ENCODE measurements at regions not wholly inside any gene's neighbourhood (a gene's known extent, or its start where the extent isn't known, plus 50 kb on each side); places are given as distances from the start of the nearest gene placed in this dataset.

DNA sequence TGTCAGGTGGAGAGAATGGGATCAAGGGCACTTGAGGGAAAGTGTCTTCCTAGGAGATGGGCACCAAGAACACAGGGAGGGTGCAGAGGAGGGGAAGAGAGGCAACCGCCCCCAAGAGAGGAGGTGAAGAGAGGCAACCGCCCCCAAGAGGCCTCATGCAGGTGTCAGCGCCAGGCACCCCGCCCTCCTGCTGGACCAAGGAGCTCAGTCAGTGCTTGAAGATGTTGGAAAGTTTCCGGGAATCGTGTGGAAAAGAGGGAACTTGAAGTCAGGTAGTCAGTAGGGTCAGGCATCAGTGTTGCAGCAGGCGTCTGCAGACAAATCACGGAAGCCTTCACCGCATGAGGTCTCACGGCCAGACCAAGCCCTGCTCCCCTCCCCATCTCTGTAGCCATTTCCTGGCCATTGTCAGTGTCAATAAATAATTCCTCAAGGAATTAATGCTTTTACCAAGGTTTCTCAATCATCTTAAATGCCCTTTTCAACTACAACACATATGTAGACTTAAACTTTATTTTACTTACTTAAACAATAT, 353.1 kb downstream of the EIPR1 start:
- Histone ChIP-seq H3K9me3 (ENCODE audit: low read length) (no peaks in the 10 kb centered on the region), H3K27me3 (ENCODE audit: control insufficient read depth in 1 of 2, insufficient read depth in 2 of 2, low read length in 2 of 2) (no peaks in the 10 kb centered on the region), H3K4me3 (ENCODE audit: low read depth in 1 of 2, low read length in 2 of 2) (no peak overlapping the region), H3K9ac (ENCODE audit: low read length) (no peak overlapping the region), H3K27ac (ENCODE audit: low read depth, low read length) (no peak overlapping the region), H3K4me1 (ENCODE audit: insufficient read depth, low read length) (no peaks in the 10 kb centered on the region), H3K36me3 (ENCODE audit: insufficient read depth, low read length) (no peaks in the 10 kb centered on the region)

DNA sequence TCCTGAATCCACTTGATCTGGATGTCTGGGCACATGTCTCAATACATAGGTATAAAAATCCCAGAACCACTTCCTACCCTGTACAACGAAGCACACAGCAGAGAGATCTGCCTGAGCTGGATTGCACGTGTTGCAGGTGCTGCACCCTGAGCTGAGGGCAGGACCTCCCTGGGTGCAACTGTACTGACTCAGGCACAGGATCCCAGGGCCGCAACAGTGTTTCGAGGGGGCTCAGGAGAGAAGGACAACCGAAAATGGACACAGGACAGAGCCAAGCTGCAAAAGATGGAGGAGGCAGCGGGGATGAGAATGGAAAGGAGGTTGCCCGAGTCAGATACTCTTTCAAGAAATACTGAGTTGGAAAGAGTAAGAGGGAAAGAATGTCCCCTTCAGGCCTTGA, 354.1 kb downstream of the EIPR1 start:
- Histone ChIP-seq H3K27me3 (ENCODE audit: control insufficient read depth in 1 of 2, insufficient read depth in 2 of 2, low read length in 2 of 2) (no peaks in the 10 kb centered on the region), H3K4me1 (ENCODE audit: insufficient read depth, low read length) (no peaks in the 10 kb centered on the region), H3K27ac (ENCODE audit: low read depth, low read length) (no peak overlapping the region), H3K36me3 (ENCODE audit: insufficient read depth, low read length) (no peaks in the 10 kb centered on the region), H3K9me3 (ENCODE audit: low read length) (no peaks in the 10 kb centered on the region), H3K9ac (ENCODE audit: low read length) (no peak overlapping the region), H3K4me3 (ENCODE audit: low read depth in 1 of 2, low read length in 2 of 2) (no peak overlapping the region)

DNA sequence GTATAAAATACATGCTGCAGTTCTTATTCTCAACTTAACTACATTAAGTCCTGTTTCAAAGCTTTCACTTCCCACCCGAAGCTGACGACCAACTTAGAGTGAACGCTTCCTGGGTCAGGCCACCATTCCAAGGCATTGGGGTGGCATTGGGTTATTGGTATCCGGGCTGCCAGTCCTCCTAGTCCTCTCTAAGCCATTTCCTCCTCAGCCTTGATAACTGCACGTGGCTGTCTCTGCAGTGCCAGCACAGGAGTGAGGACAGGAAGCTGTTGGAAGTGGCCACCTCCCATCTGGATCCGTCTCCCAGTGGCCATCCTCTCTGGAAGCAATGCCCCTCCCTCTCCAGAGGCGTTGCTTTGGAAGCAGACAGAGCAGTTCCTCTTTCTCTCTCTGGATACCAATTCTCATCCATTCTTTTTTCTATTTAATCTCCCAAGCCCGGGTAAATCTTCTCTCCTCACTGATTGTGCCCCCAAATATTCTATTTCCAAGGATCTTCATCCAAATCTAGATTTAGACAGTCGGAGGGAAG, 354.7 kb downstream of the EIPR1 start:
- H3K9me3 ChIP-seq (ENCODE audit: low read length), result no peaks in the 10 kb centered on the region
- no peak overlapping the region for H3K27ac ChIP-seq (ENCODE audit: low read depth, low read length)
- H3K4me1 ChIP-seq (ENCODE audit: insufficient read depth, low read length), result no peaks in the 10 kb centered on the region
- H3K9ac ChIP-seq (ENCODE audit: low read length), result no peak overlapping the region
- no peaks in the 10 kb centered on the region for H3K36me3 ChIP-seq (ENCODE audit: insufficient read depth, low read length)
- H3K4me3 ChIP-seq (ENCODE audit: low read depth in 1 of 2, low read length in 2 of 2), result no peak overlapping the region
- no peaks in the 10 kb centered on the region for H3K27me3 ChIP-seq (ENCODE audit: control insufficient read depth in 1 of 2, insufficient read depth in 2 of 2, low read length in 2 of 2)

DNA sequence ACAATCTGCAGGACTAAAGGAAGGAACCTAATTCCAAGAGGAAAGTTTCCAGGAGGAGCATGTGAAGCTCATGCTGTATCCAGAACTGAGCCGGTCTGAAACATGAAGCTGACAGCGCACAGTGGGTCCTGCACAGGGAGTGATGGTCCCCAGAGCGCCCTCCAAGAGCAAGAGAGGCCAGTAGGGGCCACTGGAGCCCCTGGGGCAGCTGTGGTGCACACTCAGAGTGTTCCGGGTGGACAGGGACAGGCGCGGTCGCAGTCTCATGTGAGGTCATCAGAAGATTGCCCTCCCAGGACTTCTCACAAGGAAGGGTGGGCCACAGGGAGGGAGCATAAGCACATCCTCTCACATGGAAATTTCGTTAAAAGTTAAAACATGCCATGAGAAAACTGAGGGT, 355.9 kb downstream of the EIPR1 start:
- no peaks in the 10 kb centered on the region for H3K36me3 ChIP-seq (ENCODE audit: insufficient read depth, low read length)
- peaks cover 2% of the 10 kb centered on the region for H3K9me3 ChIP-seq (ENCODE audit: low read length)
- H3K9ac ChIP-seq (ENCODE audit: low read length), result no peak overlapping the region
- H3K27me3 ChIP-seq (ENCODE audit: control insufficient read depth in 1 of 2, insufficient read depth in 2 of 2, low read length in 2 of 2), result no peaks in the 10 kb centered on the region
- no peak overlapping the region for H3K27ac ChIP-seq (ENCODE audit: low read depth, low read length)
- H3K4me3 ChIP-seq (ENCODE audit: low read depth in 1 of 2, low read length in 2 of 2), result no peak overlapping the region
- no peaks in the 10 kb centered on the region for H3K4me1 ChIP-seq (ENCODE audit: insufficient read depth, low read length)

DNA sequence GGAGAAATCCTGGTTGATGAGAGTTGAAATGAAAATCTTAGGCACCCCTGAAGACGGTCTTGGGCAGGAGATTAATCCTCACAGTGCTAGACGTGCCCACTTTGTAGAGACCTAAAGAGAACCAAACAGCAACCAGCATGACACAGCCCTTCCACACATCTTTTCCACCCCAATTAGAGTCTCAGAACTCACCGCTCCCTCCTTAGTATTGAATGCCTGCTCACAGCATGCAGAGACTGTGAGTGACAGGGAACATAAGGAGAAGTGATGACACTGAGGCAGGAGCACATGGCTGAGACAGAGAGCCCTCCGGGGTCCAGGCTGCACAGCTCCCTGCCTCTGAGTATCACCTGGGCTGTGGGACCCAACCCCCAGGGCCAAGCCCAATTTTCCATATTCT, 367.6 kb downstream of the EIPR1 start:
- Histone ChIP-seq H3K27me3 (ENCODE audit: control insufficient read depth in 1 of 2, insufficient read depth in 2 of 2, low read length in 2 of 2) (no peaks in the 10 kb centered on the region), H3K9ac (ENCODE audit: low read length) (no peak overlapping the region), H3K27ac (ENCODE audit: low read depth, low read length) (no peak overlapping the region), H3K4me1 (ENCODE audit: insufficient read depth, low read length) (no peaks in the 10 kb centered on the region), H3K4me3 (ENCODE audit: low read depth in 1 of 2, low read length in 2 of 2) (no peak overlapping the region), H3K36me3 (ENCODE audit: insufficient read depth, low read length) (no peaks in the 10 kb centered on the region), H3K9me3 (ENCODE audit: low read length) (peaks cover 4% of the 10 kb centered on the region)

DNA sequence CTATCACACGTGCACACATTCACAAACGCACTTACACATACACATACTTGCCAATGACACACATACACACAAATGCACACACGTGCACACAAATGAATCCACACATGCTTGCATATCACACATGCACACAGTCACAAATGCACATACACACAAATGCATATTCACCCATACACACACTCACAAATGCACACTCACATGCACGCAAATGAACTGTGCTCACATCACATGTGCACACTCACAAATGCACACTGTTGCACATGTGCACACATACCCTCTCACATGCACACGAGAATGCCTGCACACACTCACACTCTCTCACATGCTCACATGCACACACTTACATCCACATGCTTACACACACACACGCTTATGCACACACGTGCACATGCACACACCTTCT, 368.1 kb downstream of the EIPR1 start:
- Histone ChIP-seq H3K9me3 (ENCODE audit: low read length) (peaks cover 4% of the 10 kb centered on the region), H3K27me3 (ENCODE audit: control insufficient read depth in 1 of 2, insufficient read depth in 2 of 2, low read length in 2 of 2) (no peaks in the 10 kb centered on the region), H3K4me3 (ENCODE audit: low read depth in 1 of 2, low read length in 2 of 2) (no peak overlapping the region), H3K4me1 (ENCODE audit: insufficient read depth, low read length) (no peaks in the 10 kb centered on the region), H3K36me3 (ENCODE audit: insufficient read depth, low read length) (no peaks in the 10 kb centered on the region), H3K9ac (ENCODE audit: low read length) (no peak overlapping the region), H3K27ac (ENCODE audit: low read depth, low read length) (no peak overlapping the region)

DNA sequence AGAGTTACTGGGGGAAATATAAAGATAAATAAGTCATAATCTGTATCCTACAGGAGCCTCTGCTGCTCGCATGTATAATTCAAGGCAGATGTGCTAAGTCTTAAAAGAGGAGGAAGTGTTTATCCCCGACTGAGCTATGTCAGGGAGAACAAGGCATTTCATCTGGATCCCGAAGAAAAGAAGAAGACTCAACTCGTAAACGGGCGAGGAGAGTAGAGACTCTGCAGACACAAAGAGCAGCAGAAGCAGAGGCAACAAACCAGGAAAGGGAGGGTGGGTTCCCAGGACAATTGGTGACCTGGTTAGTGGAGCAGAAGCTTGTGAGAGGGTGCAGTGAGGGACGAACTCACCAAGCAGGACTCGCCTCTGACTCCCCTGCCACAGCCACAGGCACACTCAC, 368.6 kb downstream of the EIPR1 start:
- no peak overlapping the region for H3K4me3 ChIP-seq (ENCODE audit: low read depth in 1 of 2, low read length in 2 of 2)
- H3K9me3 ChIP-seq (ENCODE audit: low read length), result peaks cover 4% of the 10 kb centered on the region
- no peaks in the 10 kb centered on the region for H3K4me1 ChIP-seq (ENCODE audit: insufficient read depth, low read length)
- H3K36me3 ChIP-seq (ENCODE audit: insufficient read depth, low read length), result no peaks in the 10 kb centered on the region
- H3K27me3 ChIP-seq (ENCODE audit: control insufficient read depth in 1 of 2, insufficient read depth in 2 of 2, low read length in 2 of 2), result no peaks in the 10 kb centered on the region
- H3K9ac ChIP-seq (ENCODE audit: low read length), result no peak overlapping the region
- H3K27ac ChIP-seq (ENCODE audit: low read depth, low read length), result no peak overlapping the region

DNA sequence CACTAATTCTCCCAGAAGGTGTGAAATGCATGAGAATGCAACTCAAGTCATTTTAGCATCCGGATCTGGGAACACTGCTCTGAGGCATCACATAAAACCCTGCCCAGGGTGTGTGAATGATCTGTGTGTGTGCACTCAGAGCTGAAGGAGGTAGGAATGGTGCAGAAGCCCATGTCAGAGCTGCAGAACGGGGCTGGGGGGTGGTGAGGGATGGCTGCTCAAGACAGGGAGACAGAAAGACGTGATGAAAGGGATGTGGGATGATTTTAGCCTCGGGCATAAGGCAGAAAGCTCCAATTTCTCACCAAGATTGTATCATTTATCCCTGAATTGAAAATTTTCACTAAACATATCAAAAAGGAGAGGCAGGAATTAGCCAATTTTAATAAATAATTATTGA, 369.1 kb downstream of the EIPR1 start:
- H3K27me3 ChIP-seq (ENCODE audit: control insufficient read depth in 1 of 2, insufficient read depth in 2 of 2, low read length in 2 of 2), result no peaks in the 10 kb centered on the region
- H3K9ac ChIP-seq (ENCODE audit: low read length), result no peak overlapping the region
- H3K36me3 ChIP-seq (ENCODE audit: insufficient read depth, low read length), result no peaks in the 10 kb centered on the region
- H3K4me3 ChIP-seq (ENCODE audit: low read depth in 1 of 2, low read length in 2 of 2), result no peak overlapping the region
- H3K9me3 ChIP-seq (ENCODE audit: low read length), result no peaks in the 10 kb centered on the region
- H3K4me1 ChIP-seq (ENCODE audit: insufficient read depth, low read length), result no peaks in the 10 kb centered on the region
- H3K27ac ChIP-seq (ENCODE audit: low read depth, low read length), result no peak overlapping the region

DNA sequence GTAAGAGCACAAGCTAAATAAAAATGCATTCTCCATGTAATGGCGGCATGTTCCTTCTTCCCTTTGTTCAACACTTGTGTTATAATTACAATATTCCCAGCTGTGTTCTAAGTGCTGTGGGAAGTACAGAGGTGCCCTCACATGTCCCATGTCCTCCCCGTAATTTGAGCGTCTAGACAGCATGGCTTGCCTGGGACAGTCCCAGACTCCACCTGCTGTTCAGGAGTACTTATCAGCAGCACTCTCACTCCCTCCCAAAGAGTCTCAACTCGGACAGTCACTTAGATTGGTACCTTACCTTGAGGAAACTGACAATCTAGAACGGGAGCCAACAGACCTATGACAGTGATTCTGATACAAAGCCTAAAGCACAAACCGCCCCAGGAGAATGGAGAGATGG, 370.5 kb downstream of the EIPR1 start:
- Histone ChIP-seq H3K9me3 (ENCODE audit: low read length) (no peaks in the 10 kb centered on the region), H3K9ac (ENCODE audit: low read length) (no peak overlapping the region), H3K27me3 (ENCODE audit: control insufficient read depth in 1 of 2, insufficient read depth in 2 of 2, low read length in 2 of 2) (no peaks in the 10 kb centered on the region), H3K36me3 (ENCODE audit: insufficient read depth, low read length) (no peaks in the 10 kb centered on the region), H3K27ac (ENCODE audit: low read depth, low read length) (no peak overlapping the region), H3K4me3 (ENCODE audit: low read depth in 1 of 2, low read length in 2 of 2) (no peak overlapping the region), H3K4me1 (ENCODE audit: insufficient read depth, low read length) (no peaks in the 10 kb centered on the region)

DNA sequence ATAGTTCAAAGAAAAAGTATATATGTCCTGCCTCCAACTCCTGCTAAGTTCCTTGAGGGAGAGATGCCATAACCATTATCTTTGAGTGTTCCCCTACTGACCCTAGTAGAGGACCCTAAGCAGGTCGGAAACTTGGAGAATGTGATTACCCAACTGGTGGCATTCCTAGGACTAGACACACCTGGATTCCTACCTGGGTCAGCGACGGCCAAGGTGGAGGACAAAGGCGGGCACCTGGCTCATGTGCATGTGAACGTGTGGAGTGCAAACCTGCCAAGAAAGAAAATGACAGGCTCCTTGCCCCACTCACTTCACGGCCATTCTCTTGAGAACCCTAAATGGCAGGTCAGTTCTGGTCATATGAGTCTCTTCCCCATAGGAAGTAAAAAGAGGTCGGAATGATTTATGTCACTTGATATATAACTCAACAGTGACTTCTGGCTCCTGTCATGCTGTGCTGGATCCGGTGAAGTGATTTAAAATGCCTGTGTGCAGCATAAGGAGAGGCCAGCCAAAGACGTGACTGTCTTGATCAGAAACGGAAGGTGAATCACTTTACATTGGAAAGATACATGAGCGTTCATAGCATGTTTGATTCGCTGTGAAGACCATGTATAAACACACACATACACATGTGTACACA, 371.6 kb downstream of the EIPR1 start:
- Histone ChIP-seq H3K4me1 (ENCODE audit: insufficient read depth, low read length) (no peaks in the 10 kb centered on the region), H3K27me3 (ENCODE audit: control insufficient read depth in 1 of 2, insufficient read depth in 2 of 2, low read length in 2 of 2) (no peaks in the 10 kb centered on the region), H3K4me3 (ENCODE audit: low read depth in 1 of 2, low read length in 2 of 2) (no peak overlapping the region), H3K9ac (ENCODE audit: low read length) (no peak overlapping the region), H3K27ac (ENCODE audit: low read depth, low read length) (no peak overlapping the region), H3K36me3 (ENCODE audit: insufficient read depth, low read length) (no peaks in the 10 kb centered on the region), H3K9me3 (ENCODE audit: low read length) (no peaks in the 10 kb centered on the region)

DNA sequence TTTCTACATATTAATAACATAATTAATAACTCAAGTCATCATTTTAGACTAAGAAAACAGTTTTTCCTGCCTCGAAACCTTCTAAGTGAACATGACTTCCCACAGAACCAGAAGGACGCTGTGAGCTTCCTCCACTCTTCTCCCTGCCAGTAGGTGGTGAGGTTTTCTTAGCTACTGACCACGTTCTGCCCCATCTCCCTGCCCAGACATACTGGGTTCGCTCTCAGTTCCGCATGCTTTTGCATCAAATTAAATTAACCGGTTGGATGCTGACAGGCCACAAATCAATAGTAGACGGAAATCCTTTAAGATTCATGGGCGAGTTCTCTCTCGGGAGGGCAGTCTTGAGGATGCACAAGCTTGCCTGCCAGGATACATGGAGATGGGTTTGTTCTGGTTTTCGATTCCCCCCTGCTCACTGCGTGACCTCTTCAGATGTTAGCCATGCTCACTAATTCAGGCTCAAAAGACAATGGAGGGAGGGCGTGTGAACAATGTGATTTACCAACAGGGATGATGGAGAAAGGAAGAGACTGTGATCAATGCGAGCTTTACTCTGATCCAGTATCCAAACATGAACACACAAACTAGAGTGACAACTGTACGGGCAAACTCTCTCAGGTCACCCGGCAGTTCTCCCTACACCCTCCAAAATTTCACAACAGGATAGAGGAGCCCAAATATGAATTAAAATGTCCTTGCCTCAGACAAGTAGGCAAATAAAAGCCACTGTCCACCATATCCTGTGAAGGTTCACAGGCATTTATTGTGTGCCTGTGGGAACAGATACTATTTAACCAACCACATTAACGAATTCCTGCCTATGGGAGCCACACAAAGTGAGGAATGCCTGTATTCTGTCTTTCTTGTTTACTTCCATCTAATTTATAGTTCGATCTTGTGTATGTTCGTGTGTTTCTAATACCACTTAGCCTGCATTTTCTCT, 375.7 kb downstream of the EIPR1 start:
- Histone ChIP-seq H3K4me1 (ENCODE audit: insufficient read depth, low read length) (no peaks in the 10 kb centered on the region), H3K27ac (ENCODE audit: low read depth, low read length) (no peak overlapping the region), H3K4me3 (ENCODE audit: low read depth in 1 of 2, low read length in 2 of 2) (no peak overlapping the region), H3K36me3 (ENCODE audit: insufficient read depth, low read length) (no peaks in the 10 kb centered on the region), H3K9ac (ENCODE audit: low read length) (no peak overlapping the region), H3K9me3 (ENCODE audit: low read length) (no peaks in the 10 kb centered on the region), H3K27me3 (ENCODE audit: control insufficient read depth in 1 of 2, insufficient read depth in 2 of 2, low read length in 2 of 2) (no peaks in the 10 kb centered on the region)

Data from muscle layer of colon (tissue), 2 donors.